HEK293T (cell line): ENCODE measurements at regions not wholly inside any gene's neighbourhood (a gene's known extent, or its start where the extent isn't known, plus 50 kb on each side); places are given as distances from the start of the nearest gene placed in this dataset.
"Not testable (repeated sequence)": the region's sequence is repeated elsewhere in the genome, so short reads cannot be mapped to it uniquely, and the experiment has no call there.

Experiments
- CTCF ChIA-PET: fragments of 350-600 bp; formaldehyde crosslinking; extraction: SDS; loops from one replicate; lab custom pipeline; 2021; ENCODE audit warnings: antibody characterized with exemption, inconsistent platforms; lab: Yijun Ruan, JAX
- POLR2A ChIA-PET: fragments of 350-600 bp; formaldehyde crosslinking; extraction: SDS; loops from one replicate; lab custom pipeline; 2020; ENCODE audit warnings: antibody characterized with exemption, inconsistent platforms; lab: Yijun Ruan, JAX
- DNase-seq: peaks from one replicate; pipeline ENCODE4 v3.0.0; 2012; ENCODE audit warnings: mixed read lengths; ENCODE audit errors: extremely low spot score
- ARNT ChIP-seq: fragments of 450-650 bp; IDR thresholded peaks from 2 replicates; pipeline ENCODE4 v1.6.1; 2017; ENCODE audit warnings: mild to moderate bottlenecking
- BHLHE40 ChIP-seq: fragments of 450-650 bp; IDR thresholded peaks from 2 replicates; pipeline ENCODE4 v1.6.1; 2016; ENCODE audit warnings: mild to moderate bottlenecking, moderate library complexity, borderline replicate concordance
- CTBP1 ChIP-seq: fragments of 450-650 bp; IDR thresholded peaks from 2 replicates; pipeline ENCODE4 v1.6.1; 2016; ENCODE audit warnings: borderline replicate concordance
- ELF4 ChIP-seq: fragments of 450-650 bp; IDR thresholded peaks from 2 replicates; pipeline ENCODE4 v1.6.1; 2017; ENCODE audit warnings: antibody characterized with exemption
- FOXA1 ChIP-seq: fragments of 450-650 bp; IDR thresholded peaks from 2 replicates; pipeline ENCODE4 v1.6.1; 2016; ENCODE audit warnings: mild to moderate bottlenecking
- FOXK2 ChIP-seq: fragments of 450-650 bp; IDR thresholded peaks from 2 replicates; pipeline ENCODE4 v1.6.1; 2016; ENCODE audit warnings: mild to moderate bottlenecking
- FOXM1 ChIP-seq: fragments of 450-650 bp; IDR thresholded peaks from 2 replicates; pipeline ENCODE4 v1.6.1; 2017; ENCODE audit warnings: mild to moderate bottlenecking, borderline replicate concordance
- HDGF ChIP-seq: fragments of 450-650 bp; IDR thresholded peaks from 2 replicates; pipeline ENCODE4 v1.6.1; 2017; ENCODE audit warnings: antibody characterized with exemption, borderline replicate concordance
- L3MBTL2 ChIP-seq: fragments of 450-650 bp; conservative IDR thresholded peaks from 2 replicates; pipeline ENCODE4 v1.6.1; 2016; ENCODE audit warnings: mild to moderate bottlenecking
- LEF1 ChIP-seq: fragments of 450-650 bp; IDR thresholded peaks from 2 replicates; pipeline ENCODE4 v1.6.1; 2017; ENCODE audit warnings: mild to moderate bottlenecking, borderline replicate concordance
- NFRKB ChIP-seq: fragments of 450-650 bp; IDR thresholded peaks from 2 replicates; pipeline ENCODE4 v1.6.1; 2016; ENCODE audit warnings: mild to moderate bottlenecking, moderate library complexity
- SP1 ChIP-seq: fragments of 450-650 bp; IDR thresholded peaks from 2 replicates; pipeline ENCODE4 v1.6.1; 2017
- SUZ12 ChIP-seq: fragments of 450-650 bp; IDR thresholded peaks from 2 replicates; pipeline ENCODE4 v1.6.1; 2016; ENCODE audit warnings: mild to moderate bottlenecking
- TARDBP ChIP-seq: fragments of 450-650 bp; IDR thresholded peaks from 2 replicates; pipeline ENCODE4 v1.6.1; 2016
- ZNF384 ChIP-seq: fragments of 450-650 bp; IDR thresholded peaks from 2 replicates; pipeline ENCODE4 v1.6.1; 2016
- TF ChIP-seq, protein P1 (sequence below): fragments of 450-650 bp; IDR thresholded peaks from 2 replicates; pipeline ENCODE4 v1.6.1; 2016

- no peak for DNase-seq
- TF ChIP-seq L3MBTL2, result no peak
- ChIA-PET CTCF (no interaction called here), POLR2A (no interaction called here)
Measured at GRCh38 chr10:3566627-3567026, 218.4 kb downstream of the KLF6 start.

- DNase-seq, result no peak
- TF ChIP-seq ELF4 (no peak), SP1 (no peak), FOXM1 (no peak), TARDBP (no peak), NFRKB (no peak), ZNF384 (no peak)
- CTCF ChIA-PET, result interaction anchor here (0.6 to 1.0 kb wide), 2 partner anchors 55 to 782 kb away, joined by 3 read pairs; no protein-coding TSS in a partner anchor
- POLR2A ChIA-PET, result no interaction called here
Measured at GRCh38 chr10:3564346-3565002, 220.5 kb downstream of the KLF6 start.

- no peak for DNase-seq
- ChIA-PET CTCF (interaction anchor here (1.0 kb wide), 1 partner anchor 56 kb away, joined by 3 read pairs; no protein-coding TSS in a partner anchor), POLR2A (no interaction called here)
- no peak for TF ChIP-seq SUZ12
- TF ChIP-seq, protein P1, sequence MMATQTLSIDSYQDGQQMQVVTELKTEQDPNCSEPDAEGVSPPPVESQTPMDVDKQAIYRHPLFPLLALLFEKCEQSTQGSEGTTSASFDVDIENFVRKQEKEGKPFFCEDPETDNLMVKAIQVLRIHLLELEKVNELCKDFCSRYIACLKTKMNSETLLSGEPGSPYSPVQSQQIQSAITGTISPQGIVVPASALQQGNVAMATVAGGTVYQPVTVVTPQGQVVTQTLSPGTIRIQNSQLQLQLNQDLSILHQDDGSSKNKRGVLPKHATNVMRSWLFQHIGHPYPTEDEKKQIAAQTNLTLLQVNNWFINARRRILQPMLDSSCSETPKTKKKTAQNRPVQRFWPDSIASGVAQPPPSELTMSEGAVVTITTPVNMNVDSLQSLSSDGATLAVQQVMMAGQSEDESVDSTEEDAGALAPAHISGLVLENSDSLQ, result no peak
- TF ChIP-seq L3MBTL2, result no peak
- TF ChIP-seq NFRKB, result no peak
- no peak for TF ChIP-seq HDGF
- TF ChIP-seq BHLHE40, result no peak
- TF ChIP-seq TARDBP, result no peak
- no peak for TF ChIP-seq ZNF384
- no peak for TF ChIP-seq CTBP1
- TF ChIP-seq ARNT, result no peak
- no peak for TF ChIP-seq SP1
- TF ChIP-seq FOXA1, result no peak
- TF ChIP-seq FOXM1, result no peak
Measured at GRCh38 chr10:3563298-3563697, 221.7 kb downstream of the KLF6 start.

DNA sequence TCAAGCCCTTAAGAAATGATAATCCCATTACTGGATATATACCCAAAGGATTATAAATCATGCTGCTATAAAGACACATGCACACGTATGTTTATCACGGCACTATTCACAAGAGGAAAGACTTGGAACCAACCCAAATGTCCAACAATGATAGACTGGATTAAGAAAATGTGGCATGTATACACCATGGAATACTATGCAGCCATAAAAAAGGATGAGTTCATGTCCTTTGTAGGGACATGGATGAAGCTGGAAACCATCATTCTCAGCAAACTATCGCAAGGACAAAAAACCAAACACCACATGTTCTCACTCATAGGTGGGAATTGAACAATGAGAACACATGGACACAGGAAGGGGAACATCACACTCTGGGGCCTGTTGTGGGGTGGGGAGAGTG is 224.4 kb downstream of the KLF6 start:
- POLR2A ChIA-PET, DNase-seq, CTCF ChIA-PET: not testable (repeated sequence)

DNA sequence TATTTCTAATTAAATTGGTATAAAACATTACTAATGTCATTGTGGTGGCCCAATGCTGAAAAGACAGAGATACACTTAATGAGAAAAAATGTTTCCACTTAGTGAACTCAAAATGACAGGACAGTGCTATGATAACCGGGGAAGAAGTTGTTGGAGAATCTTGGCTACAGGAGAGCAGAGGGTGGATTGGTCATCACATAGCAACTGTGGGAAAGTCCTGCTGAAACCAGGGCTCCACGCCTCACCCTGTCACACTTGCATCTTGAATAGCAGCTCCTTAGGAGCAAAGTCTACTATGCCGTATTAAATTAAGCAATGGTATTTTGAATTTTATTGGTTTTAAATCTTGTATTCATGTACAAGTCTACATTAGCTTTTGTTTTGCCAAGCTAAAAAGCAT is 225.5 kb downstream of the KLF6 start:
- ChIA-PET CTCF (no interaction called here), POLR2A (no interaction called here)
- TF ChIP-seq L3MBTL2 (no peak), SUZ12 (no peak), ELF4 (no peak), FOXA1 (no peak), SP1 (no peak), HDGF (no peak), BHLHE40 (no peak), ARNT (no peak), FOXK2 (no peak), FOXM1 (no peak), LEF1 (no peak), CTBP1 (no peak), NFRKB (no peak), TARDBP (no peak), ZNF384 (no peak)
- TF ChIP-seq, protein P1, result no peak
- no peak for DNase-seq

- ChIA-PET CTCF (no interaction called here), POLR2A (no interaction called here)
- no peak for DNase-seq
- TF ChIP-seq CTBP1, result no peak
- no peak for TF ChIP-seq FOXA1
- TF ChIP-seq ZNF384, result no peak
- no peak for TF ChIP-seq ELF4
- TF ChIP-seq FOXM1, result no peak
- TF ChIP-seq L3MBTL2, result no peak
- no peak for TF ChIP-seq SP1
- no peak for TF ChIP-seq NFRKB
- TF ChIP-seq, protein P1, result no peak
- no peak for TF ChIP-seq BHLHE40
- TF ChIP-seq TARDBP, result no peak
- no peak for TF ChIP-seq FOXK2
- TF ChIP-seq ARNT, result no peak
- no peak for TF ChIP-seq LEF1
- no peak for TF ChIP-seq HDGF
- TF ChIP-seq SUZ12, result no peak
Measured at GRCh38 chr10:3559011-3559410, 226.0 kb downstream of the KLF6 start.
